Calu3 (cell line): ENCODE measurements at regions not wholly inside any gene's neighbourhood (a gene's known extent, or its start where the extent isn't known, plus 50 kb on each side); places are given as distances from the start of the nearest gene placed in this dataset.

Experiments
- BruUV-seq: library from RNA; stranded (reverse); fragments of 400-500 nt; replicated peaks from 2 replicates; lab custom pipeline; 2021; lab: Mats Ljungman, UMichigan
- CTCF ChIA-PET: fragments of 300-600 bp; sonication (Branson Sonifier 250); formaldehyde crosslinking; loops from one replicate; lab custom pipeline; 2022; ENCODE audit warnings: antibody characterized with exemption; lab: Charles Lee
- DNase-seq: peaks from one replicate; pipeline ENCODE4 v3.0.0; 2022
- H3K27ac Mint-ChIP-seq: one replicate; pipeline ENCODE4 v1.8.0; 2022; ENCODE audit warnings: mixed read lengths; ENCODE audit not compliant: unreplicated experiment
- H3K27me3 Mint-ChIP-seq: one replicate; pipeline ENCODE4 v1.8.0; 2022; ENCODE audit warnings: mixed read lengths; ENCODE audit not compliant: unreplicated experiment
- H3K36me3 Mint-ChIP-seq: one replicate; pipeline ENCODE4 v1.8.0; 2022; ENCODE audit warnings: mild to moderate bottlenecking, moderate library complexity, mixed read lengths; ENCODE audit not compliant: insufficient read depth, unreplicated experiment
- H3K4me1 Mint-ChIP-seq: one replicate; pipeline ENCODE4 v1.8.0; 2022; ENCODE audit warnings: mild to moderate bottlenecking, low read depth, mixed read lengths; ENCODE audit not compliant: unreplicated experiment
- H3K4me3 Mint-ChIP-seq: one replicate; pipeline ENCODE4 v1.8.0; 2022; ENCODE audit warnings: mild to moderate bottlenecking, low read depth, moderate library complexity, mixed read lengths; ENCODE audit not compliant: unreplicated experiment
- H3K9me3 Mint-ChIP-seq: one replicate; pipeline ENCODE4 v1.8.0; 2022; ENCODE audit warnings: low read depth, mixed read lengths; ENCODE audit not compliant: unreplicated experiment
- intact Hi-C: fragments of 100-400 bp; cut with micrococcal nuclease; formaldehyde crosslinking; loops from one replicate; pipeline ENCODE4 v1.10.0; 2022; ENCODE audit not compliant: unreplicated experiment
- TF ChIP-seq, protein P1 (sequence below): fragments of 200-600 bp; IDR thresholded peaks from one replicate; pipeline ENCODE4 v1.8.0; 2022; ENCODE audit warnings: antibody characterized with exemption; ENCODE audit not compliant: unreplicated experiment

DNA sequence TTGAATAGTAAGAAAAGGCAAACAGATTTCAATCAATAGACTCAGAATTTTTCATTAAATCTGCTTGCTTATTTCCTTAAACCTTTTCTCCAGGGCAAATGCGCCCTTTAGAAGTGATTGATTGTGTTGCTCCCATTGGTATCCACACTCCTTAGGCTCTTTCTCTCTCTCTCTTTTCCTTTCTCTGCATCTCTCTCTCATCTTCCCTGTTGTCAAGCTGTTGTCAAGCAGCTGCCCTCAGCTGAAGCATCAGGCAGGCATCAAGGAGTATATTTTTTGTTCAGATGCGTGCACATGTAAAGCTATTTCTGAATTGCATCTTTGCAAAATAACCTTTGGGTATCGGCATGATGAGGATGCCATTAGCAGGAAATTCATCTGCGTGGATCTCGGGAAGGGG lies 107.2 kb upstream of the PLET1 start:
- no peaks in the 10 kb centered on the region for H3K9me3 Mint-ChIP-seq
- intact Hi-C loops = no loop called here
- no peaks in the 10 kb centered on the region for H3K27me3 Mint-ChIP-seq
- CTCF ChIA-PET = no interaction called here
- H3K27ac Mint-ChIP-seq = no peak overlapping the region
- BruUV-seq = no TSS peak
- no peak overlapping the region for H3K4me3 Mint-ChIP-seq
- TF ChIP-seq, protein P1, sequence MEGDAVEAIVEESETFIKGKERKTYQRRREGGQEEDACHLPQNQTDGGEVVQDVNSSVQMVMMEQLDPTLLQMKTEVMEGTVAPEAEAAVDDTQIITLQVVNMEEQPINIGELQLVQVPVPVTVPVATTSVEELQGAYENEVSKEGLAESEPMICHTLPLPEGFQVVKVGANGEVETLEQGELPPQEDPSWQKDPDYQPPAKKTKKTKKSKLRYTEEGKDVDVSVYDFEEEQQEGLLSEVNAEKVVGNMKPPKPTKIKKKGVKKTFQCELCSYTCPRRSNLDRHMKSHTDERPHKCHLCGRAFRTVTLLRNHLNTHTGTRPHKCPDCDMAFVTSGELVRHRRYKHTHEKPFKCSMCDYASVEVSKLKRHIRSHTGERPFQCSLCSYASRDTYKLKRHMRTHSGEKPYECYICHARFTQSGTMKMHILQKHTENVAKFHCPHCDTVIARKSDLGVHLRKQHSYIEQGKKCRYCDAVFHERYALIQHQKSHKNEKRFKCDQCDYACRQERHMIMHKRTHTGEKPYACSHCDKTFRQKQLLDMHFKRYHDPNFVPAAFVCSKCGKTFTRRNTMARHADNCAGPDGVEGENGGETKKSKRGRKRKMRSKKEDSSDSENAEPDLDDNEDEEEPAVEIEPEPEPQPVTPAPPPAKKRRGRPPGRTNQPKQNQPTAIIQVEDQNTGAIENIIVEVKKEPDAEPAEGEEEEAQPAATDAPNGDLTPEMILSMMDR = no peak
- DNase-seq = no peak
- no peaks in the 10 kb centered on the region for H3K4me1 Mint-ChIP-seq
- H3K36me3 Mint-ChIP-seq = no peaks in the 10 kb centered on the region

DNA sequence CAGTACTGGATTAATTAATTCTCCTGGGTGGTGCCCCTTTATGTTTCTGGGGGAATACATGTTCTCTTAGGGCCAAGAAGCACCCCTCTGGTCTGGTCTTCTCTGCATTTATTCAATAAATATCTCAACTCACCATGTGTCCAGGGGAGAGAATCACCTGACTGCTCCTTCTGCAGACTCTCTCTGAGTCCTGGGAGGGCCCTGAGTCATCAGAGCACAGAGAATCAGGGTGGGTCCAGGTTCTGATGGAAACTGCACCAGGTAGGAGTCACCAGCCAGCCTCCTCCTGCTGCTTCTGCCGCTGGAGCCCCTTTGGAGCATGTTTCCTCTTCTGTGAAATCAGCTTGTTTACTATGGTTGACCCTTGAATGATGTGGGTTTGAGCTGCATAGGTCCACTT lies 107.7 kb upstream of the PLET1 start:
- no peak for DNase-seq
- no peak overlapping the region for H3K27ac Mint-ChIP-seq
- no peak overlapping the region for H3K4me3 Mint-ChIP-seq
- no TSS peak for BruUV-seq
- no peaks in the 10 kb centered on the region for H3K4me1 Mint-ChIP-seq
- no peaks in the 10 kb centered on the region for H3K36me3 Mint-ChIP-seq
- no peaks in the 10 kb centered on the region for H3K9me3 Mint-ChIP-seq
- CTCF ChIA-PET = no interaction called here
- TF ChIP-seq, protein P1 = no peak
- no peaks in the 10 kb centered on the region for H3K27me3 Mint-ChIP-seq
- intact Hi-C loops = no loop called here

DNA sequence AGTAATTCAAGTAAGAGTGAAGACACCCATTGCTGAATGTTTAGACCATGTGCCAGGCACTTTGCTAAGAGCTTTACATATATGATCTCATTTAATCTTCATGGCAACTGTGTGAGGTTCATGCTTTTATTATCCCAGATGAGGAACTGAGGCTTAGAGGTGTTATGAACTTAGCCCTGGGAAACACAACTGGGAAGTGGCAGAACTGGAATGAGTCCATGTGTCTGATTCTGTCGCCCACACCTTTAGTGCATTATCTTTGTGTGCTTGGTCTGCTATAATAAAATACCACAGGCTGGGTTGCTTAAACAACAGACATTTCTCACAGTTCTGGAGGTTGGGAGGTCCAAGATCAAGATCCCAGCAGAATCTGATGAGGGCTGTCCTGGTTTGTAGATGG lies 108.7 kb upstream of the PLET1 start:
- Mint-ChIP-seq H3K9me3 (no peaks in the 10 kb centered on the region), H3K36me3 (no peaks in the 10 kb centered on the region), H3K4me1 (no peaks in the 10 kb centered on the region), H3K27me3 (no peaks in the 10 kb centered on the region), H3K27ac (no peak overlapping the region), H3K4me3 (no peak overlapping the region)
- CTCF ChIA-PET = no interaction called here
- BruUV-seq = no TSS peak
- no peak for DNase-seq
- TF ChIP-seq, protein P1 = no peak
- intact Hi-C loops = no loop called here

DNA sequence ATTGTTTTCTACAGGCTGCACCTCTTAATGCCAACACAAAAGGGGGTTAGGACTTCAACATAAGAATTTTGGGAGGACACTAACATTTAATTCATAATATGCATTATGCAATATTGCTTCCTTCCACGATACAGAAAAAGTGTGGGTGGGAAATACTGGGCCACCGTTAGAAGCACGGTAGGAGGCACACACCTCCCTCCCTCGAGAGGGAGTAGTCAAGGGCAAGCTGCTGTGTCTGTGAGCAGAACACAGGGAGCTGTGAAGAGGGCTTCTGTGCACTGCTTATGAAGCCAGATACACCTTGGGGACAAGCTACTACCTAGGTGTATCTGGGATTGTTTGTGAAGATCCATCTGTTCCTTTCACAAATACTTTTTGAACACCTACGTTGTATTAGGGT lies 109.3 kb upstream of the PLET1 start:
- intact Hi-C loops = no loop called here
- Mint-ChIP-seq H3K27ac (no peak overlapping the region), H3K27me3 (no peaks in the 10 kb centered on the region), H3K9me3 (no peaks in the 10 kb centered on the region), H3K36me3 (no peaks in the 10 kb centered on the region), H3K4me3 (no peak overlapping the region), H3K4me1 (no peaks in the 10 kb centered on the region)
- TF ChIP-seq, protein P1 = no peak
- BruUV-seq = no TSS peak
- CTCF ChIA-PET = no interaction called here
- no peak for DNase-seq
